HEK293 (cell line): ENCODE measurements at regions not wholly inside any gene's neighbourhood (a gene's known extent, or its start where the extent isn't known, plus 50 kb on each side); places are given as distances from the start of the nearest gene placed in this dataset.

Experiments used
- CTCF ChIA-PET: fragments of 350-600 bp; formaldehyde crosslinking; extraction: SDS; loops from one replicate; lab custom pipeline; 2021; ENCODE audit warnings: antibody characterized with exemption; lab: Yijun Ruan, JAX
- POLR2A ChIA-PET: fragments of 300-600 bp; formaldehyde crosslinking; extraction: SDS; loops from one replicate; lab custom pipeline; 2020; ENCODE audit warnings: antibody characterized with exemption, inconsistent platforms; lab: Yijun Ruan, JAX
- H3K27ac ChIP-seq: fragments of 200-500 bp; sonication (Bioruptor generic); 2 replicates; pipeline ENCODE4 v1.5.1; 2014; ENCODE audit warnings: low read depth, low read length, control low read depth, inconsistent platforms; ENCODE audit errors: extremely low read depth
- H3K36me3 ChIP-seq, 2 experiments: fragments of 200-500 bp in 1 of 2; sonication (Bioruptor generic) in 1 of 2; 1 replicate in 1 of 2; 2 replicates in 1 of 2; pipeline ENCODE4 v1.5.1; 2014 to 2017; ENCODE audit warnings: inconsistent platforms in 2 of 2, low read length in 2 of 2; ENCODE audit not compliant: control insufficient read depth in 2 of 2, insufficient read depth in 1 of 2
- H3K4me1 ChIP-seq: fragments of 200-500 bp; sonication (Bioruptor generic); 2 replicates; pipeline ENCODE4 v1.5.1; 2014; ENCODE audit warnings: mild to moderate bottlenecking, low read length, inconsistent platforms; ENCODE audit not compliant: control insufficient read depth, insufficient read depth
- H3K4me3 ChIP-seq: 2 replicates; pipeline ENCODE4 v1.5.1; 2011; ENCODE audit warnings: low read depth, mild to moderate bottlenecking, control low read depth, low read length, moderate library complexity
- H3K9me3 ChIP-seq: fragments of 200-500 bp; sonication (Bioruptor generic); 2 replicates; pipeline ENCODE4 v1.5.1; 2014; ENCODE audit warnings: low read depth, low read length, inconsistent platforms; ENCODE audit not compliant: control insufficient read depth, insufficient read depth
- GFI1B ChIP-seq: fragments of 450-650 bp; formaldehyde crosslinking; IDR thresholded peaks from 2 replicates; pipeline ENCODE4 v1.5.1; 2016; ENCODE audit warnings: missing biosample characterization, missing genetic modification characterization
- KLF16 ChIP-seq: fragments of 450-650 bp; formaldehyde crosslinking; IDR thresholded peaks from 2 replicates; pipeline ENCODE4 v1.5.1; 2017; ENCODE audit warnings: missing biosample characterization, missing genetic modification characterization
- MZF1 ChIP-seq: fragments of 450-650 bp; formaldehyde crosslinking; IDR thresholded peaks from 2 replicates; pipeline ENCODE4 v1.5.1; 2017; ENCODE audit warnings: missing biosample characterization, missing genetic modification characterization, borderline replicate concordance
- SCRT1 ChIP-seq: fragments of 450-650 bp; formaldehyde crosslinking; IDR thresholded peaks from 2 replicates; pipeline ENCODE4 v1.5.1; 2016; ENCODE audit warnings: missing biosample characterization, missing genetic modification characterization, borderline replicate concordance
- SCRT2 ChIP-seq: fragments of 450-650 bp; formaldehyde crosslinking; IDR thresholded peaks from 2 replicates; pipeline ENCODE4 v1.5.1; 2016; ENCODE audit warnings: missing biosample characterization, missing genetic modification characterization
- WT1 ChIP-seq: fragments of 450-650 bp; formaldehyde crosslinking; IDR thresholded peaks from 2 replicates; pipeline ENCODE4 v1.5.1; 2016; ENCODE audit warnings: missing biosample characterization, missing genetic modification characterization
- ZNF169 ChIP-seq: fragments of 450-650 bp; formaldehyde crosslinking; IDR thresholded peaks from 2 replicates; pipeline ENCODE4 v1.5.1; 2016; ENCODE audit warnings: missing biosample characterization, missing genetic modification characterization
- ZNF274 ChIP-seq, 2 experiments: fragments of 200-500 bp in 1 of 2; fragments of 450-650 bp in 1 of 2; sonication (Bioruptor generic) in 1 of 2; formaldehyde crosslinking in 1 of 2; IDR thresholded peaks; 2 replicates each; pipeline versions ENCODE4 v1.5.1 to v1.6.1; 2014 to 2016; ENCODE audit warnings: borderline replicate concordance in 1 of 2, inconsistent platforms in 1 of 2, low read length in 1 of 2, missing biosample characterization in 1 of 2, missing genetic modification characterization in 1 of 2
- ZNF394 ChIP-seq: fragments of 450-650 bp; formaldehyde crosslinking; IDR thresholded peaks from 2 replicates; pipeline ENCODE4 v1.5.1; 2016; ENCODE audit warnings: missing biosample characterization, missing genetic modification characterization, mild to moderate bottlenecking, moderate library complexity, borderline replicate concordance
- ZNF433 ChIP-seq: fragments of 450-650 bp; formaldehyde crosslinking; IDR thresholded peaks from 2 replicates; pipeline ENCODE4 v1.5.1; 2016; ENCODE audit warnings: missing biosample characterization, missing genetic modification characterization, low read depth
- ZNF501 ChIP-seq: fragments of 450-650 bp; formaldehyde crosslinking; IDR thresholded peaks from 2 replicates; pipeline ENCODE4 v1.5.1; 2016; ENCODE audit warnings: missing biosample characterization, missing genetic modification characterization
- ZNF529 ChIP-seq: fragments of 450-650 bp; formaldehyde crosslinking; IDR thresholded peaks from 2 replicates; pipeline ENCODE4 v1.5.1; 2017; ENCODE audit warnings: missing genetic modification characterization, missing biosample characterization; ENCODE audit not compliant: insufficient replicate concordance
- ZNF555 ChIP-seq: fragments of 450-650 bp; formaldehyde crosslinking; conservative IDR thresholded peaks from 2 replicates; pipeline ENCODE4 v1.5.1; 2017; ENCODE audit warnings: missing biosample characterization, mild to moderate bottlenecking, missing genetic modification characterization, inconsistent platforms
- ZNF558 ChIP-seq: fragments of 450-650 bp; formaldehyde crosslinking; IDR thresholded peaks from 2 replicates; pipeline ENCODE4 v1.5.1; 2016; ENCODE audit warnings: missing biosample characterization, missing genetic modification characterization
- ZNF610 ChIP-seq: fragments of 450-650 bp; formaldehyde crosslinking; IDR thresholded peaks from 2 replicates; pipeline ENCODE4 v1.5.1; 2016; ENCODE audit warnings: missing biosample characterization, missing genetic modification characterization, borderline replicate concordance
- ZNF624 ChIP-seq: fragments of 450-650 bp; formaldehyde crosslinking; IDR thresholded peaks from 2 replicates; pipeline ENCODE4 v1.5.1; 2017; ENCODE audit warnings: missing biosample characterization, missing genetic modification characterization
- ZNF658 ChIP-seq: fragments of 450-650 bp; formaldehyde crosslinking; IDR thresholded peaks from 2 replicates; pipeline ENCODE4; 2016; ENCODE audit warnings: missing biosample characterization, missing genetic modification characterization
- ZNF664 ChIP-seq: fragments of 450-650 bp; formaldehyde crosslinking; IDR thresholded peaks from 2 replicates; pipeline ENCODE4 v1.5.1; 2016; ENCODE audit warnings: missing biosample characterization, missing genetic modification characterization
- TF ChIP-seq, protein P1 (sequence below): fragments of 450-650 bp; formaldehyde crosslinking; IDR thresholded peaks from 2 replicates; pipeline ENCODE4 v1.5.1; 2016; ENCODE audit warnings: missing biosample characterization, missing genetic modification characterization, borderline replicate concordance
- TF ChIP-seq, protein P2 (sequence below): fragments of 450-650 bp; formaldehyde crosslinking; IDR thresholded peaks from 2 replicates; pipeline ENCODE4 v1.5.1; 2017; ENCODE audit warnings: missing biosample characterization, missing genetic modification characterization
- TF ChIP-seq, protein P3 (sequence below): fragments of 450-650 bp; formaldehyde crosslinking; IDR thresholded peaks from 2 replicates; pipeline ENCODE4 v1.5.1; 2016; ENCODE audit warnings: missing biosample characterization, missing genetic modification characterization
- TF ChIP-seq, protein P4 (sequence below): fragments of 450-650 bp; formaldehyde crosslinking; IDR thresholded peaks from 2 replicates; pipeline ENCODE4 v1.5.1; 2016; ENCODE audit warnings: missing biosample characterization, missing genetic modification characterization
- TF ChIP-seq, protein P5 (sequence below): fragments of 450-650 bp; IDR thresholded peaks from 2 replicates; pipeline ENCODE4 v1.5.1; 2018; ENCODE audit warnings: missing biosample characterization, mild to moderate bottlenecking, missing genetic modification characterization

DNA sequence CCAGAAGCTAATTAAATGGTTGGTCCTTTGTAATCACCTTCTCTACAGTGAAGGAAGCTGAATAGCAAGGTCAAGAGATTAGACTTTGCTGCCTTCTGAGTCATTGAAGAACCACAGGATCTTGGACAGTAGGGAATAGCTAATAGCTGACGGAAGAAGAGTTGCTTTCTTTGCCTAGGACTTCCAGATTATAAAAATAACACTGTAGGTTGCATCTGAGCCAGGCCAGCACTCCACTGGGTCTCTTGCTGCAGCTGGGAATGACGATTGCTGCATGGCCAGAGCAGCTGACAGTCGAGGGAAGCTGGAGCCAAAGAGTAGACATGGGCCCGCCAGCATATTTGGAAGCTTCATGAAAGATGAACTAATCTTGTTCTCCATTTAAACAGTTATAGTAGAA lies 81.5 kb upstream of the KCNMB2 start (continued):
- TF ChIP-seq, protein P1, sequence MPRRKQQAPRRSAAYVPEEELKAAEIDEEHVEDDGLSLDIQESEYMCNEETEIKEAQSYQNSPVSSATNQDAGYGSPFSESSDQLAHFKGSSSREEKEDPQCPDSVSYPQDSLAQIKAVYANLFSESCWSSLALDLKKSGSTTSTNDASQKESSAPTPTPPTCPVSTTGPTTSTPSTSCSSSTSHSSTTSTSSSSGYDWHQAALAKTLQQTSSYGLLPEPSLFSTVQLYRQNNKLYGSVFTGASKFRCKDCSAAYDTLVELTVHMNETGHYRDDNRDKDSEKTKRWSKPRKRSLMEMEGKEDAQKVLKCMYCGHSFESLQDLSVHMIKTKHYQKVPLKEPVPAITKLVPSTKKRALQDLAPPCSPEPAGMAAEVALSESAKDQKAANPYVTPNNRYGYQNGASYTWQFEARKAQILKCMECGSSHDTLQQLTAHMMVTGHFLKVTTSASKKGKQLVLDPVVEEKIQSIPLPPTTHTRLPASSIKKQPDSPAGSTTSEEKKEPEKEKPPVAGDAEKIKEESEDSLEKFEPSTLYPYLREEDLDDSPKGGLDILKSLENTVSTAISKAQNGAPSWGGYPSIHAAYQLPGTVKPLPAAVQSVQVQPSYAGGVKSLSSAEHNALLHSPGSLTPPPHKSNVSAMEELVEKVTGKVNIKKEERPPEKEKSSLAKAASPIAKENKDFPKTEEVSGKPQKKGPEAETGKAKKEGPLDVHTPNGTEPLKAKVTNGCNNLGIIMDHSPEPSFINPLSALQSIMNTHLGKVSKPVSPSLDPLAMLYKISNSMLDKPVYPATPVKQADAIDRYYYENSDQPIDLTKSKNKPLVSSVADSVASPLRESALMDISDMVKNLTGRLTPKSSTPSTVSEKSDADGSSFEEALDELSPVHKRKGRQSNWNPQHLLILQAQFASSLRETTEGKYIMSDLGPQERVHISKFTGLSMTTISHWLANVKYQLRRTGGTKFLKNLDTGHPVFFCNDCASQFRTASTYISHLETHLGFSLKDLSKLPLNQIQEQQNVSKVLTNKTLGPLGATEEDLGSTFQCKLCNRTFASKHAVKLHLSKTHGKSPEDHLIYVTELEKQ (tag by site-specific recombination) = no peak
- no peak for TF ChIP-seq SCRT1
- TF ChIP-seq, protein P2, sequence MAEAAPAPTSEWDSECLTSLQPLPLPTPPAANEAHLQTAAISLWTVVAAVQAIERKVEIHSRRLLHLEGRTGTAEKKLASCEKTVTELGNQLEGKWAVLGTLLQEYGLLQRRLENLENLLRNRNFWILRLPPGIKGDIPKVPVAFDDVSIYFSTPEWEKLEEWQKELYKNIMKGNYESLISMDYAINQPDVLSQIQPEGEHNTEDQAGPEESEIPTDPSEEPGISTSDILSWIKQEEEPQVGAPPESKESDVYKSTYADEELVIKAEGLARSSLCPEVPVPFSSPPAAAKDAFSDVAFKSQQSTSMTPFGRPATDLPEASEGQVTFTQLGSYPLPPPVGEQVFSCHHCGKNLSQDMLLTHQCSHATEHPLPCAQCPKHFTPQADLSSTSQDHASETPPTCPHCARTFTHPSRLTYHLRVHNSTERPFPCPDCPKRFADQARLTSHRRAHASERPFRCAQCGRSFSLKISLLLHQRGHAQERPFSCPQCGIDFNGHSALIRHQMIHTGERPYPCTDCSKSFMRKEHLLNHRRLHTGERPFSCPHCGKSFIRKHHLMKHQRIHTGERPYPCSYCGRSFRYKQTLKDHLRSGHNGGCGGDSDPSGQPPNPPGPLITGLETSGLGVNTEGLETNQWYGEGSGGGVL (tag by site-specific recombination) = no peak
- no peak for TF ChIP-seq ZNF169 (tag by site-specific recombination)
- no peak for TF ChIP-seq ZNF664 (tag by site-specific recombination)
- TF ChIP-seq, protein P3, sequence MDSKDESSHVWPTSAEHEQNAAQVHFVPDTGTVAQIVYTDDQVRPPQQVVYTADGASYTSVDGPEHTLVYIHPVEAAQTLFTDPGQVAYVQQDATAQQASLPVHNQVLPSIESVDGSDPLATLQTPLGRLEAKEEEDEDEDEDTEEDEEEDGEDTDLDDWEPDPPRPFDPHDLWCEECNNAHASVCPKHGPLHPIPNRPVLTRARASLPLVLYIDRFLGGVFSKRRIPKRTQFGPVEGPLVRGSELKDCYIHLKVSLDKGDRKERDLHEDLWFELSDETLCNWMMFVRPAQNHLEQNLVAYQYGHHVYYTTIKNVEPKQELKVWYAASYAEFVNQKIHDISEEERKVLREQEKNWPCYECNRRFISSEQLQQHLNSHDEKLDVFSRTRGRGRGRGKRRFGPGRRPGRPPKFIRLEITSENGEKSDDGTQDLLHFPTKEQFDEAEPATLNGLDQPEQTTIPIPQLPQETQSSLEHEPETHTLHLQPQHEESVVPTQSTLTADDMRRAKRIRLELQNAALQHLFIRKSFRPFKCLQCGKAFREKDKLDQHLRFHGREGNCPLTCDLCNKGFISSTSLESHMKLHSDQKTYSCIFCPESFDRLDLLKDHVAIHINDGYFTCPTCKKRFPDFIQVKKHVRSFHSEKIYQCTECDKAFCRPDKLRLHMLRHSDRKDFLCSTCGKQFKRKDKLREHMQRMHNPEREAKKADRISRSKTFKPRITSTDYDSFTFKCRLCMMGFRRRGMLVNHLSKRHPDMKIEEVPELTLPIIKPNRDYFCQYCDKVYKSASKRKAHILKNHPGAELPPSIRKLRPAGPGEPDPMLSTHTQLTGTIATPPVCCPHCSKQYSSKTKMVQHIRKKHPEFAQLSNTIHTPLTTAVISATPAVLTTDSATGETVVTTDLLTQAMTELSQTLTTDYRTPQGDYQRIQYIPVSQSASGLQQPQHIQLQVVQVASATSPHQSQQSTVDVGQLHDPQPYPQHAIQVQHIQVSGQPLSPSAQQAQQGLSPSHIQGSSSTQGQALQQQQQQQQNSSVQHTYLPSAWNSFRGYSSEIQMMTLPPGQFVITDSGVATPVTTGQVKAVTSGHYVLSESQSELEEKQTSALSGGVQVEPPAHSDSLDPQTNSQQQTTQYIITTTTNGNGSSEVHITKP (tag by site-specific recombination) = no peak
- TF ChIP-seq GFI1B = no peak
- no peak for TF ChIP-seq ZNF529
- TF ChIP-seq, all 188 proteins: peak for 0

DNA sequence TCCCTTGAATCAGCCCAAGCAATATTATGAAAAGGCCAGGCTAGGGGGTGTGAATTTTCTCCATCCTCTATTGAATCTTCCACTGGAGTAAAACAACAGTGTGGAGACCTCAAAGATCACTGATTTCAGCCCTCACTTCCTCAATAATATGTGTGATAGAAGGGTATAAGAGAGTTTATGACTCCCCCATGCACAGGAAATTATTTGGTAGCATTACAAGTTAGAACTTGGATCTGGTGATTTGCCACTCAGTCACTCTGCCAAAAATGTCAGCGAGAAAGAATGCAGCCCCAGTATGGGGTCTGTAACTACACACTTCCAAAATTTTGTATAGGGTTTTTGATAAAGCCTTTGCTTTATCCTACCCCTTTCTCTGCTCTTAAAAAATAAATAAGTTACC lies 81.0 kb upstream of the KCNMB2 start:
- no peak overlapping the region for H3K27ac ChIP-seq
- H3K4me3 ChIP-seq = no peak overlapping the region
- H3K36me3 ChIP-seq = no peaks in the 10 kb centered on the region
- no peaks in the 10 kb centered on the region for H3K4me1 ChIP-seq
- ChIA-PET POLR2A (no interaction called here), CTCF (no interaction called here)
- H3K9me3 ChIP-seq = no peaks in the 10 kb centered on the region
- TF ChIP-seq ZNF394 (no peak), ZNF501 (tag by site-specific recombination) (no peak), ZNF433 (no peak), WT1 (tag by site-specific recombination) (no peak), SCRT2 (tag by site-specific recombination) (no peak), ZNF610 (no peak), ZNF624 (no peak), KLF16 (tag by site-specific recombination) (no peak), ZNF555 (no peak), ZNF274 (IDR thresholded peaks at IDR 0.05; ENCODE audit: low read length) (no peak), ZNF274 (tag by site-specific recombination; IDR thresholded peaks at IDR 0.05; ENCODE audit: borderline replicate concordance) (no peak), ZNF558 (tag by site-specific recombination) (no peak), ZNF658 (tag by site-specific recombination) (no peak), MZF1 (tag by site-specific recombination) (no peak)
- TF ChIP-seq, protein P4, sequence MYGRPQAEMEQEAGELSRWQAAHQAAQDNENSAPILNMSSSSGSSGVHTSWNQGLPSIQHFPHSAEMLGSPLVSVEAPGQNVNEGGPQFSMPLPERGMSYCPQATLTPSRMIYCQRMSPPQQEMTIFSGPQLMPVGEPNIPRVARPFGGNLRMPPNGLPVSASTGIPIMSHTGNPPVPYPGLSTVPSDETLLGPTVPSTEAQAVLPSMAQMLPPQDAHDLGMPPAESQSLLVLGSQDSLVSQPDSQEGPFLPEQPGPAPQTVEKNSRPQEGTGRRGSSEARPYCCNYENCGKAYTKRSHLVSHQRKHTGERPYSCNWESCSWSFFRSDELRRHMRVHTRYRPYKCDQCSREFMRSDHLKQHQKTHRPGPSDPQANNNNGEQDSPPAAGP = no peak
- TF ChIP-seq, protein P5, sequence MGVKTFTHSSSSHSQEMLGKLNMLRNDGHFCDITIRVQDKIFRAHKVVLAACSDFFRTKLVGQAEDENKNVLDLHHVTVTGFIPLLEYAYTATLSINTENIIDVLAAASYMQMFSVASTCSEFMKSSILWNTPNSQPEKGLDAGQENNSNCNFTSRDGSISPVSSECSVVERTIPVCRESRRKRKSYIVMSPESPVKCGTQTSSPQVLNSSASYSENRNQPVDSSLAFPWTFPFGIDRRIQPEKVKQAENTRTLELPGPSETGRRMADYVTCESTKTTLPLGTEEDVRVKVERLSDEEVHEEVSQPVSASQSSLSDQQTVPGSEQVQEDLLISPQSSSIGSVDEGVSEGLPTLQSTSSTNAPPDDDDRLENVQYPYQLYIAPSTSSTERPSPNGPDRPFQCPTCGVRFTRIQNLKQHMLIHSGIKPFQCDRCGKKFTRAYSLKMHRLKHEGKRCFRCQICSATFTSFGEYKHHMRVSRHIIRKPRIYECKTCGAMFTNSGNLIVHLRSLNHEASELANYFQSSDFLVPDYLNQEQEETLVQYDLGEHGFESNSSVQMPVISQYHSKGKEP = no peak
- TF ChIP-seq, protein P2 (tag by site-specific recombination) = no peak
